ENCODE measurements at regions not wholly inside any gene's neighbourhood (a gene's known extent, or its start where the extent isn't known, plus 50 kb on each side); places are given as distances from the start of the nearest gene placed in this dataset.

DNA sequence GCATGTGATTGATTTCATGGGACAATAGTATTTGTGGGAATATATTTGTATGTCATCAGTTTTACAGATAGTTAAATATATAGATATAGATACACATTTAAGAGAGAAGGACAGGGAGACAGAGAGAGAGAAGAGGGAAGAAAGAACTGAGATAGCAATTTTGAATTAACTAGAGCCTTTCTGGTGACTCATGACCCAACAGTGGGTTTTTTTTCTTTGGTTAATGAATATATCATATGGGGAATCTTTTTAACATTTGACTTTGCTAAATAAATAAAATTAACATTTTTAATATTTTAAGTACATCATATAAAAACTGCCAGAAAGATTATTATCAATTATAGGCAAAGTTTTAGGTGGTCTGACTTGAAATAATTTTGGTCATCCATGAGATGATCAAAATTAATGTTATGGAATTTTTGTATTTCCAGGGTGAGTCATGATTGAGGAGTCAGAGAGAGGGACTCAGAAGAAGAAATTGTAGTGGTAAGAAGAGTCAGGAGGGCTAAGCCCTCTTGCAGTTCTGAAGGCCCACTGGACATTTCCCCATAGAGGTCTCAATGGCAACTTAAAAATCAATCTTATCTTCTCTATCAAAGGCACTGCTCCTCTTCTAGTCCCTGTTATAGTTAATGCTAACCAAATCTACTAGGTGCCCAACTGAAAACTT is 508.1 kb upstream of the MAP3K7 start:
- intact Hi-C loops (cut with micrococcal nuclease; ENCODE audit: unreplicated experiment): no loop called here
- H3K36me3 ChIP-seq (ENCODE audit: control insufficient read depth, insufficient read depth, low read length): no peaks in the 10 kb centered on the region

DNA sequence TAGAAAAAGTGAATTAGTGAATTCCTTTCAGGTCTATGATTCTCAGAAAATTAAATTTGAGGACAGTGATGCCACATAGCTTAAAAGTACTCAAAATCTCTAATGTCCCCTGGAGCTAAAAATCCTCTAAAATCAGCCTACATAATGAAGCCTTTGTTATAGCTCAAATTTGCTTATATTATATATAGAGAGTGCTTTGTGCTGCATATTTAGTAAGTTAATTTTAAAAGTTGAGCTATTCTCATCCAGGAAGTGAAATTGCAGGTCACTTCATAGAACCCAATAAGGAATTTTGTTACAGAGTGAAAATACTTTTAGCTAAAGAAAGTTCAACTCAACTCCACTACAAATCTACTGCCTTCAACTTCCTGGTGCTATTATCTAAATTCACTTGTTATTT is 507.5 kb upstream of the MAP3K7 start:
- no peak overlapping the region for H3K4me3 Mint-ChIP-seq (ENCODE audit: unreplicated experiment)
- BruUV-seq (replicated peaks): no TSS peak
- no peaks in the 10 kb centered on the region for H3K9me3 ChIP-seq
- no peak overlapping the region for H3K27ac Mint-ChIP-seq (ENCODE audit: unreplicated experiment)
- H3K9me3 Mint-ChIP-seq (ENCODE audit: unreplicated experiment): no peaks in the 10 kb centered on the region
- no peaks in the 10 kb centered on the region for H3K36me3 ChIP-seq (ENCODE audit: control insufficient read depth, insufficient read depth, low read length)
- TF ChIP-seq, protein P1, sequence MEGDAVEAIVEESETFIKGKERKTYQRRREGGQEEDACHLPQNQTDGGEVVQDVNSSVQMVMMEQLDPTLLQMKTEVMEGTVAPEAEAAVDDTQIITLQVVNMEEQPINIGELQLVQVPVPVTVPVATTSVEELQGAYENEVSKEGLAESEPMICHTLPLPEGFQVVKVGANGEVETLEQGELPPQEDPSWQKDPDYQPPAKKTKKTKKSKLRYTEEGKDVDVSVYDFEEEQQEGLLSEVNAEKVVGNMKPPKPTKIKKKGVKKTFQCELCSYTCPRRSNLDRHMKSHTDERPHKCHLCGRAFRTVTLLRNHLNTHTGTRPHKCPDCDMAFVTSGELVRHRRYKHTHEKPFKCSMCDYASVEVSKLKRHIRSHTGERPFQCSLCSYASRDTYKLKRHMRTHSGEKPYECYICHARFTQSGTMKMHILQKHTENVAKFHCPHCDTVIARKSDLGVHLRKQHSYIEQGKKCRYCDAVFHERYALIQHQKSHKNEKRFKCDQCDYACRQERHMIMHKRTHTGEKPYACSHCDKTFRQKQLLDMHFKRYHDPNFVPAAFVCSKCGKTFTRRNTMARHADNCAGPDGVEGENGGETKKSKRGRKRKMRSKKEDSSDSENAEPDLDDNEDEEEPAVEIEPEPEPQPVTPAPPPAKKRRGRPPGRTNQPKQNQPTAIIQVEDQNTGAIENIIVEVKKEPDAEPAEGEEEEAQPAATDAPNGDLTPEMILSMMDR (IDR thresholded peaks at IDR 0.05; ENCODE audit: insufficient read depth in 1 of 2, low read depth in 1 of 2, low read length in 1 of 2, severe bottlenecking in 1 of 2, unreplicated experiment in 1 of 2): no peak
- intact Hi-C loops (cut with micrococcal nuclease; ENCODE audit: unreplicated experiment): no loop called here
- H3K27me3 ChIP-seq (replicated peaks; ENCODE audit: control insufficient read depth, insufficient read depth, low read length): no peaks in the 10 kb centered on the region
- CTCF ChIA-PET: no interaction called here
- H3K4me1 Mint-ChIP-seq (ENCODE audit: low read depth, unreplicated experiment): no peaks in the 10 kb centered on the region
- no peaks in the 10 kb centered on the region for H3K36me3 Mint-ChIP-seq (ENCODE audit: insufficient read depth, unreplicated experiment)
- POLR2A ChIA-PET: no interaction called here
- no peak for DNase-seq
- no peaks in the 10 kb centered on the region for H3K4me1 ChIP-seq
- H3K4me3 ChIP-seq (ENCODE audit: low read depth, low read length): no peak overlapping the region
- H3K27me3 Mint-ChIP-seq (ENCODE audit: insufficient read depth, unreplicated experiment): no peaks in the 10 kb centered on the region

More for the DNA sequence above, 508.1 kb upstream of the MAP3K7 start:
- Histone ChIP-seq H3K4me3 (ENCODE audit: low read depth, low read length) (no peak overlapping the region), H3K9me3 (no peaks in the 10 kb centered on the region), H3K4me1 (no peaks in the 10 kb centered on the region), H3K27me3 (replicated peaks; ENCODE audit: control insufficient read depth, insufficient read depth, low read length) (no peaks in the 10 kb centered on the region)
- ChIA-PET POLR2A (no interaction called here), CTCF (no interaction called here)
- TF ChIP-seq, protein P1 (IDR thresholded peaks at IDR 0.05; ENCODE audit: insufficient read depth in 1 of 2, low read depth in 1 of 2, low read length in 1 of 2, severe bottlenecking in 1 of 2, unreplicated experiment in 1 of 2): no peak
- Mint-ChIP-seq H3K4me1 (ENCODE audit: low read depth, unreplicated experiment) (no peaks in the 10 kb centered on the region), H3K27ac (ENCODE audit: unreplicated experiment) (no peak overlapping the region), H3K27me3 (ENCODE audit: insufficient read depth, unreplicated experiment) (no peaks in the 10 kb centered on the region), H3K4me3 (ENCODE audit: unreplicated experiment) (no peak overlapping the region), H3K36me3 (ENCODE audit: insufficient read depth, unreplicated experiment) (no peaks in the 10 kb centered on the region), H3K9me3 (ENCODE audit: unreplicated experiment) (no peaks in the 10 kb centered on the region)
- no peak for DNase-seq
- BruUV-seq (replicated peaks): no TSS peak

DNA sequence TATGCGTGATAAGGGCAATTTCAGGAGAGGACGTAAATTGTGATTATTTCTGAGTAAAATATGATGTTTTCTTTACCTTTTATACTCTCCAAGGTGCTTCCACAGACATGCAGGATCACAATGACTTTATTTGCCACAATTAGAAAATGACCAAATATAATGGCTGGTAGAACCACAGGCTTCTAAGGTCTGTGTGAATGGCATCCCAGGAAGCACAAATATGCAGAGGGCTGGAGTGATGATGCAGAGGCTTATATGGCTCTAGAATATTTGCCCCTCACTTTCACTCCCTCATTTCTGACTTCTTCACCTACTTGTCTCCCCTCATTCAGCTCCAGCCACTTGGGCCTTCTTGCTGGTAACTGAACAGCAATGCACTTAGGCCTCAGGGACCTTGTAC is 502.1 kb upstream of the MAP3K7 start:
- CTCF ChIA-PET: no interaction called here
- no peaks in the 10 kb centered on the region for H3K9me3 Mint-ChIP-seq (ENCODE audit: unreplicated experiment)
- no peaks in the 10 kb centered on the region for H3K36me3 ChIP-seq (ENCODE audit: control insufficient read depth, insufficient read depth, low read length)
- no peak overlapping the region for H3K4me3 ChIP-seq (ENCODE audit: low read depth, low read length)
- no peaks in the 10 kb centered on the region for H3K27me3 ChIP-seq (replicated peaks; ENCODE audit: control insufficient read depth, insufficient read depth, low read length)
- no peaks in the 10 kb centered on the region for H3K4me1 ChIP-seq
- no peaks in the 10 kb centered on the region for H3K36me3 Mint-ChIP-seq (ENCODE audit: insufficient read depth, unreplicated experiment)
- intact Hi-C loops (cut with micrococcal nuclease; ENCODE audit: unreplicated experiment): no loop called here
- no peaks in the 10 kb centered on the region for H3K9me3 ChIP-seq
- H3K4me3 Mint-ChIP-seq (ENCODE audit: unreplicated experiment): no peak overlapping the region
- BruUV-seq (replicated peaks): no TSS peak
- no peaks in the 10 kb centered on the region for H3K27me3 Mint-ChIP-seq (ENCODE audit: insufficient read depth, unreplicated experiment)
- TF ChIP-seq, protein P1 (IDR thresholded peaks at IDR 0.05; ENCODE audit: insufficient read depth in 1 of 2, low read depth in 1 of 2, low read length in 1 of 2, severe bottlenecking in 1 of 2, unreplicated experiment in 1 of 2): no peak
- no peak for DNase-seq
- no peak overlapping the region for H3K27ac Mint-ChIP-seq (ENCODE audit: unreplicated experiment)
- POLR2A ChIA-PET: no interaction called here
- H3K4me1 Mint-ChIP-seq (ENCODE audit: low read depth, unreplicated experiment): no peaks in the 10 kb centered on the region

Data from Caco-2 (cell line).